HG02884 (cell line): ENCODE measurements at regions not wholly inside any gene's neighbourhood (a gene's known extent, or its start where the extent isn't known, plus 50 kb on each side); places are given as distances from the start of the nearest gene placed in this dataset.

Experiments used
- ATAC-seq: cut with Tn5 transposase; IDR thresholded peaks from one replicate; pipeline ENCODE4 v1.9.1; 2021; ENCODE audit warnings: mild to moderate bottlenecking, moderate library complexity; ENCODE audit not compliant: unreplicated experiment

DNA sequence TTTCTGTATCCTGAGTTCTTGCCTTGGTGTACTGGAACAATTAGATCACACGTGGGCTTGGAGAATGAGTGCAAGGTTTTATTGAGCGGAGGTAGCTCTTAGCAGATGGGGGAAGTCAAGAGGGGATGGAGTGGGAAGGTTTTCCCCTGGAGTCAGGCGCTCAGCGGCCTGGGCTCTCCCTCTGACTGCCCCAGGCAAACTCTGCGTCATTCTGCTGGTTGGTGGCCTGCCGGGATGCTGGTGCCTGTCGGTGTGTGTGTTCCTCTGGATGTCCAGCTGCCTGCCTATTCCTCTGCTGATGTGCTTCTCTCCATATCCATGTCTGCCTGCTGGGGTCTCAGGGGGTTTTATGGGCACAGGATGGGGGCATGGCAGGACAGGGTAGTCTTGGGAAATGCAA, 111.0 kb downstream of the TRIB2 start:
- no peak for ATAC-seq

DNA sequence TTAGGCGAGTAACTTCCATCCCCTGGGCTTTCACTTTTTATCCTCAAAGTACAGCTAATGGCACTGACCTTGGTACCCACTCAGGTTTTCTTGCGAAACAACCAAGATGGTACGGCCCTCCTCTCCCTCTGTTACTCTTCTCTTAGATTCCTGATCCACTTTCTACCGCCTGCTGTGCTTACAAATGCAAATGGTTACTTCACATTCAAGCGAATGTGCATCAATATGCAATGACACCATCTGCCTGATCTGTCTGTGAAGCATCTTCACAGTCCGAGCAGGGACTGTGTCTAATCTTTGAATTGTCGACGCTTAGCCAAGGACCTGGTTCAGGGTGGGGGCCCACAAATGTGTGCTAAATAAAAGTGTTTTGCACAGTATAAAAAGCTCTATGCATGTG, 112.2 kb downstream of the TRIB2 start:
- ATAC-seq = no peak

DNA sequence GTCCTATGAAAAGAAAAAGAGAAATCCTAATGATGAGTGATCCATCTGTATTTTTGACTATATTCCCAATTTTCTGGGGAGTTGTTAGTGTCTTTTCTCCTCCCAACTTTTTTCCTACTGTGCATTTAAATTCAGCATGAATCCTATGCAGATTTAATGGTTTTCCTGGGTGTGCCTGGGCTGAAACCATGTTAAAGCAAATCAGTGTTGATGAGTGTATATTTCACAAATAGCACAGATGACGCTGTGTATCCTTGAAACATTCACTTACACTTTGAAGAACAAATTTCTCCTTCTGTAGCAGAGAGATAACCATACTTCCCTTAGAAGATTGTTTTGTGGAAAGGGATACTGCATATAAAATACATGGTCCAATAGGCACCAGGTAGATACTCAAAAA, 114.3 kb downstream of the TRIB2 start:
- ATAC-seq = no peak

- no peak for ATAC-seq
Observed at GRCh38 chr2:12834239-12834638, 117.5 kb downstream of the TRIB2 start.

DNA sequence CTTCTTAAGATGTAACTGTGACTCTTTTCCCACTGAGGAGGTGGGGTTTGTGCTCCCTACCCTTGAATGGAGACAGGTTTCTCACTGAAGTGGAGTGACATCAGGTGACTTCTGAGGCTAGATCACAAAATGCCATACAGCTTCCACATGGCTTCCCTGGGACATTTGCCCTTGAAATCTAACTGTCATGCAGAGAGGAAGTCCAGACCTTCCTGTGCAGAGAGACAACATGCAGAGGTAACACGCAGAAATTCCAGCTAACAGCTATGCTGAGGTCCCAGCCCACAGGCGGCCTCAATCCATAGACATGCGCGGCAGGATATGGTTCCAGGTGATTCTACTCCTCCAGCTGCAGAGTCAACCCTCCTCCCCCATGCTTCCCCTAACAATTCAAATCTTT, 119.0 kb downstream of the TRIB2 start:
- no peak for ATAC-seq

- ATAC-seq = no peak
Observed at GRCh38 chr2:12839339-12839738, 122.6 kb downstream of the TRIB2 start.

DNA sequence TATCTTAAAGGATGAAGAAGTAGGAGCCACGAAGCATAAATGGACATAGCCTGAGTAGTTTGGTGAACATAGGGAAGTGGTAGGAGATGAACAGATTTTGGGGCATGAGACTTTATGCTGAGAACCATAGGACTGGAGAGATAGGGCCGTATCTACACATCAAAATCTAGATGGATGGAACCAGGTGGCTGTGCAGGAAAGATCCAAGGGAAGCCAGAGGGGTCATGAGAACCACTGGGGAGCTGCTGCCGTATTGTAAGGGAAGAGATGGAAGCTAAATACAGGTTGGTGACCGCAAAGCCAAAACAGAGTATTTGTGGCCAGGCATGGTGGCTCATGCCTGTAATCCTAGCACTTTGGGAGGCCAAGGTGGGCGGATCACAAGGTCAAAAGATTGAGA, 124.3 kb downstream of the TRIB2 start:
- no peak for ATAC-seq

GRCh38 chr2:12842917-12843316, 126.2 kb downstream of the TRIB2 start:
- no peak for ATAC-seq

DNA sequence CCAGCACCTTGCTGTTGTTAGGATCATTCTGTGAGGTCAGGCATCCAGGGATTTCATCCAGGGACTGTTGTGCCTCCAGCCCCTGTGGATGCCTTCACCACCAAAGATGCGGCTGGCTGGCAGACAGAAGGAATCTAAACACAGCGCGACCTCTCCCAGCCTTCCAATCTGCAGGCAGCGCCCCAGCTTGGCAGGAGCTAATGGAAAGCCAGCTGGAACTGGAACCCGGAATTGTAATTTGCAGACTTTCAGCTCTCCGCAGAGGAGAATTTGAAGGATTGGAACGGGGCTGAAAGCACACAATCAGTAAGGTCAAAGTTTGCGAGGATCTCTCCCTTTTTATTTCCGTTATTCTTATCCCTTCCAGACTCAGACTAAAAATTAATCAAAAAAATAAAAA, 127.8 kb downstream of the TRIB2 start:
- ATAC-seq = no peak

DNA sequence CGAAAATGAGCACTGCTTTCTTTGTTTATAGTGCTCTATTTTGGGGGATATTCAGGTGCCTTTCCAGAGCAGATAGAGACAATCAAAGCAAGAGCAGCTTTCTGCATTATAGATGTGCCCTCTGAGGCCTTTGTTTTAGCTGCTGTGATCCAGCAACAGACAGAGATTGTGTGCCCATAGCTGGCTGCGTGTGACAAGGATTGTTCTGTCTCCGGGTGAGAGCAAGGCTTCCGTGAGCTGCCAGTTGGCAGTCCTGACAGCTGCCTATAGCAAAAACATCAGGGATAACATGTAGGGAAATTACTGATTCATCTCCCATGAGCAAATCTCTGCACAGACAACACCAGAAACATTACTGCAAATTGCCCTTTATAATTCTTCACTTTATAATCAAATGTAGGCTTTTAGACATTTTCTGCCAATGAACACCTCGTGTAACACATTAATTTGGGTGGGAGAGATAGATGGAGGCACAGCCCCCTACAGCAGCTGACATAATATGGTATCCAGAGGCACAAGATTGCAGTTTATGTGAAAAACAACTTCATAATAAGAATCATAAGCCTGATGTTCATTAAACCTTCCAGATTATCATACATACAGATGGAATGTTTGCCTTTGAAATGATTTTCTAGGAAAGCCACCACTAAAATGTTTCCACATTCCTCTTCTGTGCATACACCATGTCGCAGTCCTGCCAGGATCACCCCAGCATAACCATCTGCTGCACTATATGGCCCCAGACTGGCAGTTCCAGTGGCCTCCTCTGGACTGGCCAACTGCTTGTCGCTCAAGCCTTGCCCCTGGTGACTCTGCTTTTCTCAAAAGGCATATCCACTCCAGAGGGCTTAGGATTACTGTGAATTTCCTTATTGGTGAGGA, 131.2 kb downstream of the TRIB2 start:
- no peak for ATAC-seq

GRCh38 chr2:12852135-12852534, 135.4 kb downstream of the TRIB2 start:
- ATAC-seq = no peak

DNA sequence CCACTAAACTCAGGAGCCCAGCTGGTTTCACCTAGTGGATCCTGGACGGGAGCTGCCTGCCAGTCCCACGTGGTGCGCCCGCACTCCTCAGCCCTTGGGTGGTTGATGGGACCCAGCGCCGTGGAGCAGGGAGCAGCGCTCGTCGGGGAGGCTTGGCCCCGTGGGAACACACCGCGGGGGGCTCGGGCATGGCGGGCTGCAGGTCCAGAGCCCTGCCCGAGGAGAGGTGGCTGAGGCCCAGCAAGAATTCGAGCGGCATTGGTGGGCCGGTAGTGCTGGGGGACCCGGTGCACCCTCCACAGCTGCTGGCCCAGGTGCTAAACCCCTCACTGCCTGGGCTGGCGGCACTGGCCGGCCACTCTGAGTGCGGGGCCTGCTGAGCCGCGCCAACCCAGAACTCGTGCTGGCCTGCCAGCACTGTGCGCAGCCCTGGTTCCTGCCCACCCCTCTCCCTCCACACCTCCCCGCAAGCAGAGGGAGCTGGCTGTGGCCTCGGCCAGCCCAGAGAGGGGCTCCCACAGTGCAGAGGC, 137.3 kb downstream of the TRIB2 start:
- no peak for ATAC-seq

GRCh38 chr2:12855508-12855907, 138.8 kb downstream of the TRIB2 start:
- ATAC-seq = no peak

- ATAC-seq = no peak
Observed at GRCh38 chr2:12856934-12857601, 140.3 kb downstream of the TRIB2 start.

GRCh38 chr2:12857891-12858290, 141.2 kb downstream of the TRIB2 start:
- no peak for ATAC-seq

GRCh38 chr2:12858786-12859185, 142.1 kb downstream of the TRIB2 start:
- ATAC-seq = no peak

GRCh38 chr2:12861344-12861930, 144.7 kb downstream of the TRIB2 start:
- ATAC-seq = no peak

- ATAC-seq = no peak
Observed at GRCh38 chr2:12862541-12862940, 145.8 kb downstream of the TRIB2 start.

DNA sequence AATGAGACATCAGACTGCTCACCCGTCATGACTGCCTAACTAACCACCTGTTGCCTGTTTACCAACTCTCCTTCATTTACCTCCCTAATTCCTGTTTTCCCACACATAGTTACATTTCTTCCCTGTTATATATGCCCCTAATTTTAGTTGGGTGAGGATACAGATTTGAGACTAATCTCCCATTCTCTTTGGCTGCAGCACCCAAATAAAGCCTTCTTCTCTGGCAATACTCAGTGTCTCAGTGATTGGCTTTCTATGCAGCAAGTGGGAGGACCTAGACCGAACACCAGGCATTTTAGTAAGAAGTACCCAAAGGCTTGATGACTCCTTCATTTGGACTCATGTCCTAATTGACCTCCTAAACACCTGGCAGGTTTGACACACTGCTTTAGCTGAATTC, 147.2 kb downstream of the TRIB2 start:
- ATAC-seq = no peak

DNA sequence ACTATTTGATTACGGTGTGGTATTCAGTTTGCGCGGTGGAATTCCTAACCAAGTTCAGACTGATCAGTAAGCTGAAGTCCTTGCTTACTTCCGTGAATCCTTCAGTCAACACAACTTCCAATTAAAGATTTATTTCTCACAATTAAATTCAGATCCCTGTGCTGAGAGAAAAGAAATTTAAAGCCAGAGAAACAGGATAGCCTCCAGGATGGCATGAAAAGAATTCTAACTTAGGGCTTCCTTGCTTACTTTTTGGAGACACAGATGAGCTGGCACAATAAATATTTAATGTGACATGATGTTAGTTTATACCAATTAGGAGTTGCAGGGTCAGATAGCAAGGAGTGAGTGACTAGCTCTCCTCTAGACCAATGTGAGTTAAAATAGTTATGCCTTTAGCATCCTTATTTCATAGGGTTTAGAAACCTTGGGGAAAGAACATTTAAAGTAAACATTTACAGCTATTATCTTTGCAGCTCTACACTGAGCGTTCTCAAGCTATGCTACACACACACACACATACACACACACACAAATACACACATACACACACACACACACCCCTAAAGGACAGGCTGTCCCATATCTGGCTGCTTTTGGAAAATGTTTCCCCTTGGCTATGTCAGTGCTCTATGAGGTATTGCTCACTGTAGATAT, 151.0 kb downstream of the TRIB2 start:
- ATAC-seq = no peak

DNA sequence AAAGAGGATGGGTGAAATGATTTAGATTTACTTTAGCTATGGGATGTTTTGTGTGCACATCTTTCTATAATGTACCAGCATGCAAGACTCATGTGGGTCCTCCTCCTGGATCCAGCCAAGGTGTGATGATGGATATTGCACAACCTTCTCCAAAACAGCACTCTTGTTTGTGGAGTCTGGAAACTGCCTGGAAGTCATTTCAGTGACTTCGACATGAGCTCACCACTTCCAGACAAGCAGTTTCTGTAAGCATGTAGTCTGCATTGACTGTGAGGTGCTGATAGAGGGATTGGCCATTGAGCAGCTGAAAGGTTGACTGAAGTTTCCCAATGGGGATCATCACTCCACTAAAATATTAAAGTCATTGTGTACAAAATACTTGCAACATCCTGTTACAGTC, 154.0 kb downstream of the TRIB2 start:
- ATAC-seq = no peak
